Lower lobe of right lung (tissue), 2 donors: ENCODE measurements at regions not wholly inside any gene's neighbourhood (a gene's known extent, or its start where the extent isn't known, plus 50 kb on each side); places are given as distances from the start of the nearest gene placed in this dataset.
"Not testable (repeated sequence)": the region's sequence is repeated elsewhere in the genome, so short reads cannot be mapped to it uniquely, and the experiment has no call there.

Source experiments
- ATAC-seq, 2 donors: fragments of 200-7000 bp; cut with Tn5 transposase; one replicate each; pipeline ENCODE4 v1.9.1; 2020 to 2022; ENCODE audit warnings: mild to moderate bottlenecking in 2 of 2, moderate library complexity in 2 of 2
- DNase-seq: peaks from one replicate; pipeline ENCODE4 v3.0.0-alpha.2; 2020
- H3K27ac ChIP-seq: fragments of 200-600 bp; one replicate; pipeline ENCODE4 v1.8.0; 2022
- H3K27me3 ChIP-seq: fragments of 200-600 bp; one replicate; pipeline ENCODE4 v1.8.0; 2022; ENCODE audit warnings: low read depth
- H3K36me3 ChIP-seq: fragments of 200-600 bp; one replicate; pipeline ENCODE4 v1.8.0; 2022; ENCODE audit warnings: mild to moderate bottlenecking
- H3K4me1 ChIP-seq: fragments of 200-600 bp; one replicate; pipeline ENCODE4 v1.8.0; 2022
- H3K4me3 ChIP-seq: fragments of 200-600 bp; one replicate; pipeline ENCODE4 v1.8.0; 2022; ENCODE audit warnings: mild to moderate bottlenecking
- H3K9me3 ChIP-seq: fragments of 200-600 bp; one replicate; pipeline ENCODE4 v1.8.0; 2022
- intact Hi-C: fragments of 100-400 bp; cut with DNase I; formaldehyde crosslinking; loops from one replicate; pipeline ENCODE4 v1.11.0; 2022
- TF ChIP-seq, protein P1 (sequence below): fragments of 200-600 bp; IDR thresholded peaks from one replicate; pipeline ENCODE4 v1.8.0; 2022; ENCODE audit warnings: antibody characterized with exemption, mild to moderate bottlenecking
- donor health status: DM: no; HTN: yes; CAD: no; lungs with severe emphysema.

GRCh38 chr2:22970991-22971390 lies 414.0 kb upstream of the KLHL29 start:
- ATAC-seq (no peak), DNase-seq (no peak)
- TF ChIP-seq, protein P1, sequence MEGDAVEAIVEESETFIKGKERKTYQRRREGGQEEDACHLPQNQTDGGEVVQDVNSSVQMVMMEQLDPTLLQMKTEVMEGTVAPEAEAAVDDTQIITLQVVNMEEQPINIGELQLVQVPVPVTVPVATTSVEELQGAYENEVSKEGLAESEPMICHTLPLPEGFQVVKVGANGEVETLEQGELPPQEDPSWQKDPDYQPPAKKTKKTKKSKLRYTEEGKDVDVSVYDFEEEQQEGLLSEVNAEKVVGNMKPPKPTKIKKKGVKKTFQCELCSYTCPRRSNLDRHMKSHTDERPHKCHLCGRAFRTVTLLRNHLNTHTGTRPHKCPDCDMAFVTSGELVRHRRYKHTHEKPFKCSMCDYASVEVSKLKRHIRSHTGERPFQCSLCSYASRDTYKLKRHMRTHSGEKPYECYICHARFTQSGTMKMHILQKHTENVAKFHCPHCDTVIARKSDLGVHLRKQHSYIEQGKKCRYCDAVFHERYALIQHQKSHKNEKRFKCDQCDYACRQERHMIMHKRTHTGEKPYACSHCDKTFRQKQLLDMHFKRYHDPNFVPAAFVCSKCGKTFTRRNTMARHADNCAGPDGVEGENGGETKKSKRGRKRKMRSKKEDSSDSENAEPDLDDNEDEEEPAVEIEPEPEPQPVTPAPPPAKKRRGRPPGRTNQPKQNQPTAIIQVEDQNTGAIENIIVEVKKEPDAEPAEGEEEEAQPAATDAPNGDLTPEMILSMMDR = no peak
- no peak overlapping the region for H3K4me3 ChIP-seq
- H3K27me3 ChIP-seq = no peaks in the 10 kb centered on the region
- H3K9me3 ChIP-seq = no peaks in the 10 kb centered on the region
- H3K4me1 ChIP-seq = no peaks in the 10 kb centered on the region
- intact Hi-C loops = no loop called here
- no peaks in the 10 kb centered on the region for H3K36me3 ChIP-seq
- no peak overlapping the region for H3K27ac ChIP-seq

GRCh38 chr2:22981785-22982184 lies 403.2 kb upstream of the KLHL29 start:
- H3K27me3 ChIP-seq = no peaks in the 10 kb centered on the region
- no peak overlapping the region for H3K27ac ChIP-seq
- no peak for DNase-seq
- no peak overlapping the region for H3K4me3 ChIP-seq
- intact Hi-C loops = no loop called here
- no peak for ATAC-seq
- TF ChIP-seq, protein P1 = no peak
- H3K9me3 ChIP-seq = no peaks in the 10 kb centered on the region
- no peaks in the 10 kb centered on the region for H3K4me1 ChIP-seq
- H3K36me3 ChIP-seq = no peaks in the 10 kb centered on the region

DNA sequence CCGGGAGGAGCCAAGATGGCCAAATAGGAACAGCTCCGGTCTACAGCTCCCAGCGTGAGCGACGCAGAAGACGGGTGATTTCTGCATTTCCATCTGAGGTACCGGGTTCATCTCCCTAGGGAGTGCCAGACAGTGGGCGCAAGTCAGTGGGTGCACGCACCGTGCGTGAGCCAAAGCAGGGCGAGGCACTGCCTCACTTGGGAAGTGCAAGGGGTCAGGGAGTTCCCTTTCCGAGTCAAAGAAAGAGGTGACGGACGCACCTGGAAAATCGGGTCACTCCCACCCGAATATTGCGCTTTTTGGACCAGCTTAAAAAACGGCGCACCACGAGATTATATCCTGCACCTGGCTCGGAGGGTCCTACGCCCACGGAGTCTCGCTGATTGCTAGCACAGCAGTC lies 400.8 kb upstream of the KLHL29 start:
- H3K27me3 ChIP-seq, H3K36me3 ChIP-seq, H3K27ac ChIP-seq, intact Hi-C loops, H3K9me3 ChIP-seq, H3K4me1 ChIP-seq, DNase-seq, ATAC-seq, H3K4me3 ChIP-seq: not testable (repeated sequence)

DNA sequence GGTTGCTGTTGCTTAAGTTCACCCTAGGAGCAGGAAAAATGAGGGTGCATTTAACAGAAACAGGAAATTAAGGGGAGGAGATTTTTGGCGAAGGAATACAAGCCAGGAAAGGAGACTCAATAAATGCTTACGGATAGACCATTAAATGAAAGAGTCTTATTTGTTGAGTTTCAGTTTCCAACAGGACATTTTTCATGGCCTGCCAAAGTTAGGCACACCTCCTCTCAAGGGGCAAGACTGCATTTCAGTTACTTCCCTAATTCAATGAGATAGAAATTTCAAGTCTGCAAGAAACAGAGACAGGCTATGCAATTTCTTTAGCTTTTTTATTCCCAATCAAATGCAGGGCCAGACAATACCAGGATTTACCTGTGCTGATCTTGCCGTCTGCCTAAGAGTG lies 394.7 kb upstream of the KLHL29 start:
- intact Hi-C loops = no loop called here
- no peaks in the 10 kb centered on the region for H3K9me3 ChIP-seq
- H3K27ac ChIP-seq = no peak overlapping the region
- no peak for DNase-seq
- no peak overlapping the region for H3K4me3 ChIP-seq
- TF ChIP-seq, protein P1 = no peak
- ATAC-seq = no peak
- no peaks in the 10 kb centered on the region for H3K4me1 ChIP-seq
- H3K36me3 ChIP-seq = no peaks in the 10 kb centered on the region
- no peaks in the 10 kb centered on the region for H3K27me3 ChIP-seq

- Histone ChIP-seq H3K27ac (no peak overlapping the region), H3K27me3 (no peaks in the 10 kb centered on the region), H3K9me3 (no peaks in the 10 kb centered on the region), H3K36me3 (no peaks in the 10 kb centered on the region), H3K4me3 (no peak overlapping the region), H3K4me1 (no peaks in the 10 kb centered on the region)
- intact Hi-C loops = no loop called here
- ATAC-seq (no peak), DNase-seq (no peak)
- TF ChIP-seq, protein P1 = no peak
Measured at GRCh38 chr2:22991844-22992243, 393.1 kb upstream of the KLHL29 start.

DNA sequence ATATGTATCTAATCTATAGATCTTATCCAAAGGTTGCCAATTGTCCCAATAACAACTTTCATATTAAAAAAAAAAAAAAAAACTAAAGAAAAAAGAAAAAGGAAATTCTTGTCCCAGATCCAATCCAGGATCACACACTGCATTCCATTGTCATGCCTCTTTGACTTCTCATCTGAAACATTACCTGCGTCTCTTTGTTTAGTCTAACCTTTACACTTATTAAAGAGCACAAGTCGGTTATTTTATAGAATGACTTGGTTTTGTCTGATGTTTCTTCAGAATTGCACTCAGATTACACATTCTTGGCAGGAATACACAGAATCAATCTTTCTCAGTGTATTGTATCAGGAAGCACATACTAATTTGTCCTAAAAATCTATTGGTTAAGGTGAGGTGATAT lies 392.5 kb upstream of the KLHL29 start:
- intact Hi-C loops = no loop called here
- no peak overlapping the region for H3K27ac ChIP-seq
- DNase-seq = no peak
- H3K4me3 ChIP-seq = no peak overlapping the region
- H3K9me3 ChIP-seq = no peaks in the 10 kb centered on the region
- no peak for ATAC-seq
- TF ChIP-seq, protein P1 = no peak
- H3K4me1 ChIP-seq = no peaks in the 10 kb centered on the region
- H3K27me3 ChIP-seq = no peaks in the 10 kb centered on the region
- H3K36me3 ChIP-seq = no peaks in the 10 kb centered on the region
